Suprapubic skin (tissue), 4 donors: ENCODE measurements at regions not wholly inside any gene's neighbourhood (a gene's known extent, or its start where the extent isn't known, plus 50 kb on each side); places are given as distances from the start of the nearest gene placed in this dataset.

ENCODE experiments used
- CTCF ChIP-seq, 2 donors: fragments of 200-600 bp in 1 of 2; fragments of 450-650 bp in 1 of 2; sonication (generic) in 1 of 2; IDR thresholded peaks; one replicate each; pipeline ENCODE4 v1.5.1; 2016 to 2019; ENCODE audit warnings: antibody characterized with exemption in 2 of 2, mild to moderate bottlenecking in 1 of 2, moderate library complexity in 1 of 2
- EP300 ChIP-seq: sonication (generic); formaldehyde crosslinking; IDR thresholded peaks from one replicate; pipeline ENCODE4 v1.6.1; 2017; ENCODE audit warnings: antibody characterized with exemption
- POLR2A ChIP-seq, 2 donors: fragments of 450-650 bp; IDR thresholded peaks; one replicate each; pipeline ENCODE4 v1.6.1; 2017; ENCODE audit warnings: antibody characterized with exemption in 2 of 2, mild to moderate bottlenecking in 2 of 2, moderate library complexity in 2 of 2
- POLR2AphosphoS5 ChIP-seq, 3 donors: sonication (generic); formaldehyde crosslinking; IDR thresholded peaks; one replicate each; pipeline ENCODE4 v1.6.1; 2017; ENCODE audit warnings: antibody characterized with exemption in 3 of 3

- TF ChIP-seq CTCF (IDR thresholded peaks at IDR 0.05) = no peak
- no peak for TF ChIP-seq POLR2A (IDR thresholded peaks at IDR 0.05)
- TF ChIP-seq EP300 = no peak
- no peak for TF ChIP-seq POLR2AphosphoS5 (IDR thresholded peaks at IDR 0.05)
Observed at GRCh38 chr1:221850470-221851187, 108.7 kb upstream of the DUSP10 start.
